ENCODE measurements at regions not wholly inside any gene's neighbourhood (a gene's known extent, or its start where the extent isn't known, plus 50 kb on each side); places are given as distances from the start of the nearest gene placed in this dataset.

DNA sequence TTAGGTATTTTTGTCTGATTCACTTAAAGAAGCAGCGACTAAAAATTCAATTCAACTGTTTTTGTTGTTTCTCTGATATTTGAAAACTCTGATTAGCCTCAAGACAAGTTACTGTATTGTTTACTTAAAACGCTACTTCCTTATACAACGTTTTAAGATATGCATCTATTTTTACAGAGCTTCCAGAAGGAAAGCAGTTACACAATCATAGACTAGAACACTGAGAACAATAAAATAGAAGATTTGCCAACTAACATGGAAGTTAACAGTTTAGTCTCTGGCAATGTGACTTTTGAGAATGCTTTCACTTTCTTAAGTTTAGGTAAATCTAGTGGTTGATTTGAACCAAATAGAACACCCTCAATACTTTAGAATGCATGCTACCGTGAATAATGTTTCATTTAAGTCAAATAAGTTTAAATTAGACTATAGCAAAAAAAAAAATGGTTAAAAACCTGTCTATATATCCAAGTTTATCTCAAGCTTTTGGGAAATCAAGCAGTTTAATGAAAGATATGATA, 614.8 kb downstream of the DACH1 start:
- TF ChIP-seq, protein P1, sequence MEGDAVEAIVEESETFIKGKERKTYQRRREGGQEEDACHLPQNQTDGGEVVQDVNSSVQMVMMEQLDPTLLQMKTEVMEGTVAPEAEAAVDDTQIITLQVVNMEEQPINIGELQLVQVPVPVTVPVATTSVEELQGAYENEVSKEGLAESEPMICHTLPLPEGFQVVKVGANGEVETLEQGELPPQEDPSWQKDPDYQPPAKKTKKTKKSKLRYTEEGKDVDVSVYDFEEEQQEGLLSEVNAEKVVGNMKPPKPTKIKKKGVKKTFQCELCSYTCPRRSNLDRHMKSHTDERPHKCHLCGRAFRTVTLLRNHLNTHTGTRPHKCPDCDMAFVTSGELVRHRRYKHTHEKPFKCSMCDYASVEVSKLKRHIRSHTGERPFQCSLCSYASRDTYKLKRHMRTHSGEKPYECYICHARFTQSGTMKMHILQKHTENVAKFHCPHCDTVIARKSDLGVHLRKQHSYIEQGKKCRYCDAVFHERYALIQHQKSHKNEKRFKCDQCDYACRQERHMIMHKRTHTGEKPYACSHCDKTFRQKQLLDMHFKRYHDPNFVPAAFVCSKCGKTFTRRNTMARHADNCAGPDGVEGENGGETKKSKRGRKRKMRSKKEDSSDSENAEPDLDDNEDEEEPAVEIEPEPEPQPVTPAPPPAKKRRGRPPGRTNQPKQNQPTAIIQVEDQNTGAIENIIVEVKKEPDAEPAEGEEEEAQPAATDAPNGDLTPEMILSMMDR (optimal IDR thresholded peaks at IDR 0.05 in 1 of 3, IDR thresholded peaks at IDR 0.05 in 1 of 3, conservative IDR thresholded peaks at IDR 0.05 in 1 of 3; ENCODE audit: extremely low read depth in 1 of 3, insufficient read depth in 2 of 3, low read length in 3 of 3), result no peak
- TF ChIP-seq EZH2 (IDR thresholded peaks at IDR 0.05; ENCODE audit: low read length), result no peak
